Ishikawa (cell line): ENCODE measurements at regions not wholly inside any gene's neighbourhood (a gene's known extent, or its start where the extent isn't known, plus 50 kb on each side); places are given as distances from the start of the nearest gene placed in this dataset.

Experiments used
- CREB1 ChIP-seq: IDR thresholded peaks from 2 replicates; pipeline ENCODE4 v1.6.1; 2012; ENCODE audit warnings: low read depth
- EP300 ChIP-seq: IDR thresholded peaks from 2 replicates; pipeline ENCODE4 v1.6.1; 2012; ENCODE audit warnings: borderline replicate concordance
- FOXM1 ChIP-seq: IDR thresholded peaks from 2 replicates; pipeline ENCODE4 v1.6.1; 2012; ENCODE audit warnings: low read depth, borderline replicate concordance
- MAX ChIP-seq: IDR thresholded peaks from 2 replicates; pipeline ENCODE4 v1.6.1; 2012
- NFIC ChIP-seq: IDR thresholded peaks from 2 replicates; pipeline ENCODE4 v1.6.1; 2012
- RAD21 ChIP-seq: IDR thresholded peaks from 2 replicates; pipeline ENCODE4 v1.6.1; 2012; ENCODE audit warnings: low read depth
- REST ChIP-seq: IDR thresholded peaks from 2 replicates; pipeline ENCODE4 v1.6.1; 2012; ENCODE audit warnings: low read depth, mild to moderate bottlenecking
- TAF1 ChIP-seq: IDR thresholded peaks from 2 replicates; pipeline ENCODE4 v1.6.1; 2012; ENCODE audit warnings: low read depth, mild to moderate bottlenecking
- TCF12 ChIP-seq: IDR thresholded peaks from 2 replicates; pipeline ENCODE4 v1.6.1; 2012; ENCODE audit warnings: low read depth
- YY1 ChIP-seq: IDR thresholded peaks from 2 replicates; pipeline ENCODE4 v1.6.1; 2012; ENCODE audit warnings: low read depth
- TF ChIP-seq, protein P1 (sequence below): IDR thresholded peaks from 2 replicates; pipeline ENCODE4 v1.6.1; 2012

DNA sequence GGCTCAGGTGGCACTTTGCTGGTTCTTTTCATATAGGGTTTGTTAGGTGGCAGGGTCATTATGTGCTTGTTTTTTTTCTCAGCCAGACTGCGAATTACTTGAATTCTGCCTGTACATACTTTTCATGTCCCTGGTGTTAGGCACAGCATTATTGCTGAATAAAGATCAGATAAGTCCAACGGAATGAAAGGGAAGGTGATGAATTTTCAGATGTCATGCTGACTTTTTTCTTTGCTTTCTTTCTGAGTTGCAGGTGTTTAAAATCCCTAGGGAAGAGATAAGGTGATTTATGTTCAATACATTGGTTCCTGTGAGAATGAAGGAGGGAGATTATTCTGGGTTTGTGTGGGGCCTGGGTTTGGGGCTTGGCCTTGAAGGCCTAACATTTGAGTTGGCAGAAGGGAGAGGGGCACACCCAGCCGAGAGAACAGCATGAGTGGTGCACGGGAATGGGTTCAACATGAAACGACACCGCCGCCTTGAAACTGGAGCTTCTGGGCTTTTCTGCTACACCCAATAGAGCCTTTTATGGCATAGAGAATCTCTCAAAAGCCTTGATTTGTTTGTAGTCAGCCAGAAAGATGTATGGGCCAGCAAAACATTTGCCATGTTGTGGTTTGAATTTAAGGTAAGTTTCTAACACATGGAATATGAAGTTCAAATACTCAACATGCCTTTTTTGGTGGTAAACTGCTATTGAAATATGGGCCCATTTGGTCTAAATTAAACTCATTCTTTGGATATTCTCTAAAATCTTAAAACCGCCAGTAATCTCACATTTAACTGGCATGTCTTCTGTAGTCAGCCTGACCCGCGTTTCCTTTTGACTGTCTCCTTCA, 477.0 kb downstream of the PCNX1 start:
- TF ChIP-seq TCF12 = no peak
- TF ChIP-seq EP300 = no peak
- TF ChIP-seq, protein P1, sequence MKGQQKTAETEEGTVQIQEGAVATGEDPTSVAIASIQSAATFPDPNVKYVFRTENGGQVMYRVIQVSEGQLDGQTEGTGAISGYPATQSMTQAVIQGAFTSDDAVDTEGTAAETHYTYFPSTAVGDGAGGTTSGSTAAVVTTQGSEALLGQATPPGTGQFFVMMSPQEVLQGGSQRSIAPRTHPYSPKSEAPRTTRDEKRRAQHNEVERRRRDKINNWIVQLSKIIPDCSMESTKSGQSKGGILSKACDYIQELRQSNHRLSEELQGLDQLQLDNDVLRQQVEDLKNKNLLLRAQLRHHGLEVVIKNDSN = no peak
- TF ChIP-seq MAX = no peak
- TF ChIP-seq YY1 = no peak
- no peak for TF ChIP-seq NFIC
- no peak for TF ChIP-seq FOXM1
- no peak for TF ChIP-seq TAF1
- no peak for TF ChIP-seq REST
- TF ChIP-seq RAD21 = no peak
- TF ChIP-seq CREB1 = no peak
